A549 (cell line): ENCODE measurements at regions not wholly inside any gene's neighbourhood (a gene's known extent, or its start where the extent isn't known, plus 50 kb on each side); places are given as distances from the start of the nearest gene placed in this dataset.

Source experiments
- ATAC-seq, 2 experiments: fragments of 200-7000 bp in 1 of 2; fragments of >200 bp in 1 of 2; cut with Nextera tagmentation in 1 of 2; cut with Tn5 transposase in 1 of 2; 3 replicates each; pipeline versions ENCODE4 v1.8.0 to v1.9.1; 2018 to 2020; ENCODE audit warnings: mild to moderate bottlenecking in 1 of 2, moderate library complexity in 1 of 2
- CTCF ChIA-PET: fragments of 300-600 bp; sonication (Branson Sonifier 250); formaldehyde crosslinking; extraction: SDS; loops from one replicate; lab custom pipeline; 2021; ENCODE audit warnings: antibody characterized with exemption, inconsistent platforms; lab: Yijun Ruan, JAX
- POLR2A ChIA-PET: fragments of 350-600 bp; formaldehyde crosslinking; extraction: SDS; loops from one replicate; lab custom pipeline; 2021; ENCODE audit warnings: antibody characterized with exemption, inconsistent platforms; lab: Yijun Ruan, JAX
- DNase-seq, 2 experiments: peaks; one replicate each; pipeline versions ENCODE4 v3.0.0 to v3.0.0-alpha.2; 2011 to 2016; ENCODE audit warnings: low read depth in 1 of 2, low spot score in 1 of 2
- FAIRE-seq: peaks from 2 replicates; lab custom pipeline; 2011; peaks lifted over from hg19 to GRCh38; lab: Jason Lieb, UNC
- H3K27ac ChIP-seq, 2 experiments: fragments of >200 bp; sonication (Bioruptor Twin); formaldehyde crosslinking; 3 replicates each; pipeline ENCODE4 v1.5.1; 2016 to 2017
- H3K4me1 ChIP-seq: fragments of >200 bp; sonication (Bioruptor Twin); formaldehyde crosslinking; 3 replicates; pipeline ENCODE4 v1.6.1; 2016
- H3K4me2 ChIP-seq: fragments of >200 bp; sonication (Bioruptor Twin); formaldehyde crosslinking; 3 replicates; pipeline ENCODE4 v1.6.1; 2016
- H3K4me3 ChIP-seq: fragments of >200 bp; sonication (Bioruptor Twin); formaldehyde crosslinking; 3 replicates; pipeline ENCODE4 v1.5.1; 2016
- H3K9me3 ChIP-seq: fragments of >200 bp; sonication (Bioruptor Twin); formaldehyde crosslinking; 3 replicates; pipeline ENCODE4 v1.6.1; 2016
- CBX2 ChIP-seq: fragments of 200-600 bp; sonication (generic); IDR thresholded peaks from 2 replicates; pipeline ENCODE4 v1.6.1; 2016; ENCODE audit warnings: low read depth, mild to moderate bottlenecking, borderline replicate concordance
- CBX8 ChIP-seq: fragments of 200-600 bp; sonication (generic); IDR thresholded peaks from 2 replicates; pipeline ENCODE4 v1.6.1; 2016
- CTCF ChIP-seq: fragments of >200 bp; sonication (Bioruptor Twin); formaldehyde crosslinking; IDR thresholded peaks from 3 replicates; pipeline ENCODE4 v1.5.1; 2016
- E2F6 ChIP-seq: IDR thresholded peaks from 2 replicates; pipeline ENCODE4 v1.6.1; 2012; ENCODE audit warnings: low read depth, borderline replicate concordance
- GATA3 ChIP-seq: IDR thresholded peaks from 2 replicates; pipeline ENCODE4 v1.6.1; 2012; ENCODE audit warnings: borderline replicate concordance
- HOXA7 ChIP-seq: fragments of 250-450 bp; sonication (Bioruptor Pico); IDR thresholded peaks from 2 replicates; pipeline ENCODE4 v1.5.0; 2020; ENCODE audit warnings: mild to moderate bottlenecking, moderate library complexity
- HOXB13 ChIP-seq: fragments of 250-450 bp; sonication (Bioruptor Pico); IDR thresholded peaks from 2 replicates; pipeline ENCODE4 v1.5.0; 2020; ENCODE audit warnings: low read depth, mild to moderate bottlenecking, moderate library complexity
- JUNB ChIP-seq: fragments of >200 bp; sonication (Bioruptor Twin); formaldehyde crosslinking; IDR thresholded peaks from 2 replicates; pipeline ENCODE4 v1.6.1; 2016
- KDM5A ChIP-seq: fragments of 200-600 bp; sonication (generic); IDR thresholded peaks from 2 replicates; pipeline ENCODE4 v1.6.1; 2016; ENCODE audit warnings: antibody characterized with exemption, mild to moderate bottlenecking
- MAFK ChIP-seq: fragments of 450-650 bp; IDR thresholded peaks from 2 replicates; pipeline ENCODE4 v1.6.1; 2014; ENCODE audit not compliant: partially characterized antibody
- MAZ ChIP-seq: fragments of 150-350 bp; IDR thresholded peaks from 2 replicates; pipeline ENCODE4 v1.6.1; 2014; ENCODE audit warnings: antibody characterized with exemption, low read depth, low read length, borderline replicate concordance
- MYC ChIP-seq: IDR thresholded peaks from 2 replicates; pipeline ENCODE4 v1.6.1; 2012; ENCODE audit warnings: mild to moderate bottlenecking, inconsistent platforms, low read length, improper control_type of control experiment, borderline replicate concordance
- NFE2L2 ChIP-seq: fragments of 150-350 bp; conservative IDR thresholded peaks from 2 replicates; pipeline ENCODE4 v1.6.1; 2014; ENCODE audit warnings: low read length
- NR3C1 ChIP-seq: fragments of >200 bp; sonication (Bioruptor Twin); formaldehyde crosslinking; IDR thresholded peaks from 3 replicates; pipeline ENCODE4 v1.6.1; 2017
- PBX3 ChIP-seq: IDR thresholded peaks from 2 replicates; pipeline ENCODE4 v1.6.1; 2012
- POLR2A ChIP-seq: IDR thresholded peaks from 2 replicates; pipeline ENCODE4 v1.6.1; 2012; ENCODE audit warnings: mild to moderate bottlenecking, low read length
- RAD21 ChIP-seq, 2 experiments: fragments of >200 bp in 1 of 2; sonication (Bioruptor Twin) in 1 of 2; formaldehyde crosslinking in 1 of 2; IDR thresholded peaks in 1 of 2; conservative IDR thresholded peaks in 1 of 2; 2 replicates in 1 of 2; 3 replicates in 1 of 2; pipeline ENCODE4 v1.6.1; 2012 to 2018; ENCODE audit warnings: inconsistent platforms in 1 of 2
- RCOR1 ChIP-seq: fragments of 150-350 bp; IDR thresholded peaks from 2 replicates; pipeline ENCODE4 v1.6.1; 2014; ENCODE audit warnings: antibody characterized with exemption, low read length, low read depth
- REST ChIP-seq: fragments of 200-600 bp; sonication (generic); IDR thresholded peaks from 2 replicates; pipeline ENCODE4 v1.6.1; 2016; ENCODE audit warnings: antibody characterized with exemption, mild to moderate bottlenecking, moderate library complexity
- RFX5 ChIP-seq: fragments of 450-650 bp; IDR thresholded peaks from 2 replicates; pipeline ENCODE4 v1.7.1; 2014; ENCODE audit warnings: antibody characterized with exemption, mild to moderate bottlenecking, moderate library complexity
- SMC3 ChIP-seq: fragments of >200 bp; sonication (Bioruptor Twin); formaldehyde crosslinking; IDR thresholded peaks from 3 replicates; pipeline ENCODE4 v1.6.1; 2018; ENCODE audit warnings: inconsistent platforms
- SREBF2 ChIP-seq: fragments of 450-650 bp; IDR thresholded peaks from 2 replicates; pipeline ENCODE4 v1.6.1; 2014; ENCODE audit warnings: mild to moderate bottlenecking, moderate library complexity
- TFCP2L1 ChIP-seq: fragments of 250-450 bp; sonication (Bioruptor Pico); IDR thresholded peaks from 2 replicates; pipeline ENCODE4 v1.5.0; 2021; ENCODE audit warnings: mild to moderate bottlenecking
- TP53 ChIP-seq: fragments of 250-450 bp; sonication (Bioruptor Pico); IDR thresholded peaks from 2 replicates; pipeline ENCODE4 v1.5.0; 2021; ENCODE audit warnings: mild to moderate bottlenecking, moderate library complexity
- ZFP36 ChIP-seq: fragments of 450-650 bp; IDR thresholded peaks from 2 replicates; pipeline ENCODE4 v1.6.1; 2014; ENCODE audit warnings: borderline replicate concordance; ENCODE audit not compliant: partially characterized antibody
- ZSCAN20 ChIP-seq: fragments of 250-450 bp; sonication (Bioruptor Pico); IDR thresholded peaks from 2 replicates; pipeline ENCODE4 v1.8.0; 2022; ENCODE audit warnings: mild to moderate bottlenecking, moderate library complexity
- WGBS: methylation state at CpG from one replicate; pipeline ENCODE4 v1.1.6; 2017; ENCODE audit errors: missing lambda C conversion rate; 5-methylcytosine and 5-hydroxymethylcytosine counted together

- Histone ChIP-seq H3K4me2 (no peak overlapping the region), H3K4me3 (no peak overlapping the region), H3K27ac (no peak overlapping the region), H3K9me3 (no peaks in the 10 kb centered on the region), H3K4me1 (no peaks in the 10 kb centered on the region)
- no peak for ATAC-seq
- DNase-seq: no peak
- no peak for FAIRE-seq
- TF ChIP-seq HOXB13 (CRISPR knock-in tag) (no peak), ZFP36 (no peak), TP53 (CRISPR knock-in tag) (no peak), NR3C1 (no peak), MYC (no peak), CTCF (no peak), SREBF2 (no peak), NFE2L2 (no peak)
- POLR2A ChIA-PET: no interaction called here
- CTCF ChIA-PET: interaction anchor here (0.5 to 1.5 kb wide), 3 partner anchors 9 to 871 kb away, joined by 3 to 4 read pairs (median 3); no protein-coding TSS in a partner anchor
Measured at GRCh38 chr9:93857528-93857927, 97.6 kb downstream of the BARX1 start.

- CTCF ChIA-PET: no interaction called here
- H3K4me1 ChIP-seq: no peaks in the 10 kb centered on the region
- no peak for ATAC-seq
Measured at GRCh38 chr9:93852728-93853127, 102.4 kb downstream of the BARX1 start.

GRCh38 chr9:93846349-93846748 lies 108.8 kb downstream of the BARX1 start:
- H3K9me3 ChIP-seq: no peaks in the 10 kb centered on the region
- no peaks in the 10 kb centered on the region for H3K4me1 ChIP-seq
- no peak overlapping the region for H3K4me3 ChIP-seq
- TF ChIP-seq CTCF (no peak), REST (no peak), PBX3 (no peak), TFCP2L1 (CRISPR knock-in tag) (no peak), ZSCAN20 (no peak), MAZ (no peak), E2F6 (no peak), RAD21 (conservative IDR thresholded peaks at IDR 0.05 in 1 of 2, IDR thresholded peaks at IDR 0.05 in 1 of 2) (no peak), CBX2 (no peak), SMC3 (no peak), SREBF2 (no peak), RFX5 (no peak), GATA3 (no peak), RCOR1 (no peak)
- ChIA-PET POLR2A (no interaction called here), CTCF (interaction anchor here (1.0 kb wide), 1 partner anchor 12 kb away, joined by 3 read pairs; no protein-coding TSS in a partner anchor)
- ATAC-seq: no peak
- DNase-seq: no peak
- no peak overlapping the region for H3K27ac ChIP-seq
- no peak for FAIRE-seq
- 18% methylated on average over 3 of the region's 3 CpGs for WGBS
- no peak overlapping the region for H3K4me2 ChIP-seq

More at GRCh38 chr9:93852728-93853127, 102.4 kb downstream of the BARX1 start:
- Histone ChIP-seq H3K4me2 (no peak overlapping the region), H3K4me3 (no peak overlapping the region), H3K9me3 (no peaks in the 10 kb centered on the region), H3K27ac (no peak overlapping the region)
- POLR2A ChIA-PET: no interaction called here
- TF ChIP-seq KDM5A: no peak
- peak; percentile 53 for TF ChIP-seq MAFK
- no peak for TF ChIP-seq CBX8
- TF ChIP-seq JUNB: no peak
- TF ChIP-seq POLR2A: no peak
- TF ChIP-seq HOXA7 (CRISPR knock-in tag): no peak
- DNase-seq: no peak
- FAIRE-seq: no peak
